Rectal smooth muscle tissue (tissue), 1 donor: ENCODE measurements at regions not wholly inside any gene's neighbourhood (a gene's known extent, or its start where the extent isn't known, plus 50 kb on each side); places are given as distances from the start of the nearest gene placed in this dataset.
A peak's percentile ranks its signal among the peaks of the same experiment; 100 is the strongest.

Experiments
- H3K27ac ChIP-seq: one replicate; pipeline ENCODE4 v1.7.0; 2013; ENCODE audit warnings: low read depth, low read length, inconsistent platforms
- H3K27me3 ChIP-seq: one replicate; pipeline ENCODE4 v1.7.0; 2013; ENCODE audit warnings: low read length; ENCODE audit not compliant: control insufficient read depth, insufficient read depth
- H3K36me3 ChIP-seq: one replicate; pipeline ENCODE4 v1.7.0; 2013; ENCODE audit warnings: low read length; ENCODE audit not compliant: control insufficient read depth, insufficient read depth
- H3K4me1 ChIP-seq: one replicate; pipeline ENCODE4 v1.7.0; 2013; ENCODE audit warnings: low read length; ENCODE audit not compliant: control insufficient read depth, insufficient read depth
- H3K4me3 ChIP-seq: one replicate; pipeline ENCODE4 v1.7.0; 2013; ENCODE audit warnings: low read length
- H3K9ac ChIP-seq: one replicate; pipeline ENCODE4 v1.7.0; 2013; ENCODE audit warnings: low read length

DNA sequence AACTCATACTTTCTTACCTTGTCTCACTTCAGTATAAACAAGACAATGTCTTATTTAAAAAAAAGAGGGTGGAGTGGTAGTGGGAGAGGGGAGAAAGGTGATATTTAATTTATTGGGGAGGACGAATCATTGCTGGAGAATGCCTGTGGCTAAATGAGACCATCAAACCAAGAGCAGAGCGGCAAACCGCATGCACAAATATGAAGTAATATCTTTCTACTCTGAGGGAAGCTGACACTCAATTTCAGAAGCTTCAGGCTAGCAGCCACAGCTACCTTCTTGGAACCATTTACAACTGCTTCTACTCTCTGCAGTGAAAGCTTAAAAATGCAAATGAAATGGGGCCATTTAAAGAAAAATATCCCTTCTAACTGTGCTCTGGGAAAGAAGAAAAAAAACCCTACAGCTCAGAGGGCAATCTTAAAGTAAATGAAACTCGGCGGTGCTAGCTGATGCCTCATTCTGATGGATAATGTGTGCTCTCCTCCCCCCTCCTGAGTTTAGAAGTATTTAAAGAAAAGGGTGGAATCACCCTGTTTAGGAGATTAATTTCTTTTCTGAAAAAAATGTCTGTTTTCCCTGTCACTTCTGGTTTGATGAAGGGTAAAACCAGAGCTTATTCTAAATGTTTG, 178.2 kb upstream of the CAMK1G start:
- no peak overlapping the region for H3K27ac ChIP-seq
- H3K4me3 ChIP-seq: no peak overlapping the region
- H3K4me1 ChIP-seq: no peaks in the 10 kb centered on the region

GRCh38 chr1:209406168-209406567, 177.3 kb upstream of the CAMK1G start:
- no peaks in the 10 kb centered on the region for H3K36me3 ChIP-seq
- no peaks in the 10 kb centered on the region for H3K27me3 ChIP-seq
- no peaks in the 10 kb centered on the region for H3K4me1 ChIP-seq
- no peak overlapping the region for H3K9ac ChIP-seq
- H3K27ac ChIP-seq: no peak overlapping the region
- no peak overlapping the region for H3K4me3 ChIP-seq

More for the DNA sequence above, 178.2 kb upstream of the CAMK1G start:
- H3K27me3 ChIP-seq: no peaks in the 10 kb centered on the region
- H3K36me3 ChIP-seq: no peaks in the 10 kb centered on the region
- H3K9ac ChIP-seq: no peak overlapping the region

DNA sequence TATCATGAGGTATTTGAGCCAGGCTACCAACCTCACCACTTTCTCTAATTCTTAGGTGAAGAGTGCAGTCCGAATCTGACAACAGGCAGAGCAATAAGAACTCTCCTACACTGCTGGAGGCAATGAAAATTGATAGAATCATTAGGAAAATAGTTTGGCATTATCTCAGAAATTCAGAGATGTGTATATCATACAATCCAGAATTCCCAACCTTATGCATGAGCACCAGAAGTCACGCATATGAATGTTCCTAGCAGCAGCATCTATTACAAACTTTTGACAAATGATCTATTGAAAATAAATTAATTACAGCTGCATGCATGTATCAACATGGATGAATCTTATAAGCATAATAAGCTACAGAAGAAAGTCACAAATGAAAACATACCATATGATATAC, 176.9 kb upstream of the CAMK1G start:
- Histone ChIP-seq H3K27ac (no peak overlapping the region), H3K4me1 (peaks cover 2% of the 10 kb centered on the region), H3K36me3 (no peaks in the 10 kb centered on the region), H3K27me3 (no peaks in the 10 kb centered on the region), H3K4me3 (no peak overlapping the region), H3K9ac (no peak overlapping the region)

GRCh38 chr1:209409780-209410179, 173.7 kb upstream of the CAMK1G start:
- H3K4me3 ChIP-seq: no peak overlapping the region
- H3K9ac ChIP-seq: no peak overlapping the region
- H3K36me3 ChIP-seq: no peaks in the 10 kb centered on the region
- H3K27me3 ChIP-seq: no peaks in the 10 kb centered on the region
- H3K4me1 ChIP-seq: peaks cover 2% of the 10 kb centered on the region
- no peak overlapping the region for H3K27ac ChIP-seq

GRCh38 chr1:209411491-209411929, 172.0 kb upstream of the CAMK1G start:
- Histone ChIP-seq H3K4me1 (peaks cover 2% of the 10 kb centered on the region), H3K9ac (no peak overlapping the region), H3K27ac (peak overlapping the region; percentile 37), H3K27me3 (no peaks in the 10 kb centered on the region), H3K36me3 (no peaks in the 10 kb centered on the region), H3K4me3 (no peak overlapping the region)

GRCh38 chr1:209412036-209412435, 171.5 kb upstream of the CAMK1G start:
- H3K27ac ChIP-seq: peak overlapping the region; percentile 15

GRCh38 chr1:209412566-209412965, 170.9 kb upstream of the CAMK1G start:
- Histone ChIP-seq H3K4me1 (peaks cover 2% of the 10 kb centered on the region), H3K27ac (peak overlapping the region; percentile 15), H3K27me3 (no peaks in the 10 kb centered on the region), H3K36me3 (no peaks in the 10 kb centered on the region), H3K9ac (no peak overlapping the region), H3K4me3 (no peak overlapping the region)

More at GRCh38 chr1:209412036-209412435, 171.5 kb upstream of the CAMK1G start:
- H3K36me3 ChIP-seq: no peaks in the 10 kb centered on the region
- no peak overlapping the region for H3K9ac ChIP-seq
- H3K4me3 ChIP-seq: no peak overlapping the region
- H3K27me3 ChIP-seq: no peaks in the 10 kb centered on the region
- H3K4me1 ChIP-seq: peaks cover 2% of the 10 kb centered on the region

DNA sequence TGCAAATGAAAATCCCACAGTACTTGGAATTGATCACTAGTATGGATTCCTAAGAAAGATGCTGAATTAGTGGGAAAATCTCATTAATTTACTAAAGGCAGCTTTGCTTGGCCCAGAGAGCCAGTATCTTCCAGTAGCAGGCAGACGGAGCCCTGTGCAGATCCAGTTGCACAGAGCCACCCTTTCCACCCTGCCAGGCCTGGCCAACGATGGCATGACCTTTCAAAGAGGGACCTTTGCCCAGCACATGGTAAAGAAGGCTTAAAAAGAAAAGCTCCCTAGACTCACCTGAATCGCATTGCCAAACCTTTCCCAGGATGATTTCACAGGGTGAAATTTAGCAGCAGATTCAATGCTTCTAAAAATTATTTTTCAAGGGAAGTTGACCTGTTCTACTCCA, 170.5 kb upstream of the CAMK1G start:
- peaks cover 2% of the 10 kb centered on the region for H3K4me1 ChIP-seq
- H3K4me3 ChIP-seq: no peak overlapping the region
- H3K27ac ChIP-seq: no peak overlapping the region
- H3K27me3 ChIP-seq: no peaks in the 10 kb centered on the region
- H3K9ac ChIP-seq: no peak overlapping the region
- H3K36me3 ChIP-seq: no peaks in the 10 kb centered on the region

DNA sequence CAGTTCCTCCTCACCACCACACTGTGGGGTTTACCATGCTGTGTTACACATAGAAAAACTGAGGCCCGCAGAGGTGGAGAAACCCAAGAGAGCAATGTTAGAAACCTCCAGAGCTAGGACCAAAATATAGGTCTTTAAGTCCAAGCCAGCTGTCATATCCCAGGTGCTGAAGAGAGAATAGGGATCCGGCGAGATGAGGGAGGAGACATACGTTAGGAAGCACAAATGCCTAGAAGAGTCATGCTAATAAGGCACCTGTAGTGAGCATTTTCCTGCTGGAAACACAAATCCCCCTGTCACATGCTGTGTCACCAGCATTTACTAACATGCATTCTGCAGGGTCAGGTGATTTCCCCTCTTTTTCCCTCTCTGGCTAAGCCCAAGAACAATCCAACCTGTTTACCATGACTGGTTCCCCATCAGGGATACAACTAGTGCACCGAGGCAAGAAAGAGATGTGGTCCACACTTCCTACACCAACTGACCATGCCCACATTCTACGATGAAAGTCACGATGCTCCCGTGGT, 168.6 kb upstream of the CAMK1G start:
- Histone ChIP-seq H3K9ac (no peak overlapping the region), H3K27me3 (no peaks in the 10 kb centered on the region), H3K4me1 (peaks cover 2% of the 10 kb centered on the region), H3K4me3 (no peak overlapping the region), H3K36me3 (no peaks in the 10 kb centered on the region), H3K27ac (no peak overlapping the region)

DNA sequence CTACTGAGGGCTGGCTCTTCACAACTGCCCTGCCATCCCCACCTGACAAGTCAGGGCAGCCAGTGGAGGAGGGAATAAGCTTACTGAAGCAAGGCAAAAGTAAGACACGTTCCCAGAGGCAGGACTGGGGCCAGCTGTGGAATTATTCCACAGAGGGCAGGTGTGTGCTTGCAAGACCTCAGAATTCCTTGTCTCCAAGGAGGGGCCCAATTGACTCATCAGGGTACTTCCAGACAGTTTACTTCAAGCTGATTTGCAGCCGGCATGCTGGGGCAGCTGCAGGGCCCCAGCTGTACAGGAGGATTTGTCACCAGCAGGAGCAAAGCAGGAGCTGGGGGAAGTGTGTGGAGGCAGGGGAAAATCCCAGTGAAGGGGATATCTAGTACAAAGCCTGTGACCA, 167.5 kb upstream of the CAMK1G start:
- Histone ChIP-seq H3K4me3 (no peak overlapping the region), H3K27ac (no peak overlapping the region), H3K9ac (no peak overlapping the region), H3K36me3 (no peaks in the 10 kb centered on the region), H3K27me3 (no peaks in the 10 kb centered on the region), H3K4me1 (peaks cover 2% of the 10 kb centered on the region)

DNA sequence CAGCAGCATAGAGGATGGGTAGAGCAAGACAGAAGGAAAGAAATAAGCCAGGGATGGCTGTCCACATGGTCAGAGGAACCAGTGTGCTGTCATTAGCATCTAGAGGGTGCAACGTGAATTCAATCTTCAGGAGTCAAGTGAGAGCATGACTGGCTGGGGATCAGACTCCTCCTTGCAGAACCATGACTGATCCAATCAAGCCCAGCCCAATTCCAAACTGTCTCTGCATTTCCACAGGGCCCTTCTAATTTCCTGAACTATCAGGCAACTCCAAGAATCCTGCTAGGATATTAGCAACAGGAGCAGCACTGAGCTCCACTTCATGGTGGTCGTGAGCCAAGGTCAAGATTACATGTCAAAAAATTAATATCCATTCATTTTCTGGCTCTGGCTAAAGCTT, 166.8 kb upstream of the CAMK1G start:
- Histone ChIP-seq H3K27ac (no peak overlapping the region), H3K4me1 (no peaks in the 10 kb centered on the region), H3K9ac (no peak overlapping the region), H3K4me3 (no peak overlapping the region), H3K27me3 (no peaks in the 10 kb centered on the region), H3K36me3 (no peaks in the 10 kb centered on the region)

- no peak overlapping the region for H3K27ac ChIP-seq
- H3K27me3 ChIP-seq: no peaks in the 10 kb centered on the region
- H3K4me3 ChIP-seq: no peak overlapping the region
- no peaks in the 10 kb centered on the region for H3K4me1 ChIP-seq
- H3K36me3 ChIP-seq: no peaks in the 10 kb centered on the region
- H3K9ac ChIP-seq: no peak overlapping the region
These were observed 165.8 kb upstream of the CAMK1G start for GRCh38 chr1:209417761-209418160.

DNA sequence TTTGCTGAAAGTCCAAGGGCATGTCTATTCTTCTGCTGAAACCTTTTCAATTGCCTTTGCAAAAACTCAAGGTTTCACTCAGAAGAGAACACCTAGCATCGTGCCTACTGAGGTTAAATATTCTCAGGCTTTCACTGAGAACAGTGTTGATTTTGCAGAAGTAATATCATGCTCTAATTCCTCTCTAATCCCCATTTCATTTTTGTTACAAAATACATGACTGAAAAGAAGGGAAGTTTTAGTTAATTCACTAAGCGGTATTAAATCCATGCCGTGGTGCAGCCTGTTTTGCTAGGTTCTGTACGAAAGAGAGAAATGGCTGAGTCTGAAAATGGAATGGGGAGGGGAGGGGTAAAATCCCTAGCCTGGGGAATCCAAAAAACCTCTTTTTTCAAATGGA, 163.2 kb upstream of the CAMK1G start:
- Histone ChIP-seq H3K4me3 (no peak overlapping the region), H3K36me3 (no peaks in the 10 kb centered on the region), H3K27ac (no peak overlapping the region), H3K9ac (no peak overlapping the region), H3K4me1 (no peaks in the 10 kb centered on the region), H3K27me3 (no peaks in the 10 kb centered on the region)
